HG02852 (cell line): ENCODE measurements at regions not wholly inside any gene's neighbourhood (a gene's known extent, or its start where the extent isn't known, plus 50 kb on each side); places are given as distances from the start of the nearest gene placed in this dataset.
"Not testable (repeated sequence)": the region's sequence is repeated elsewhere in the genome, so short reads cannot be mapped to it uniquely, and the experiment has no call there.

Experiments used
- ATAC-seq: cut with Tn5 transposase; IDR thresholded peaks from one replicate; pipeline ENCODE4 v1.9.1; 2021; ENCODE audit warnings: mild to moderate bottlenecking, moderate library complexity; ENCODE audit not compliant: unreplicated experiment

- ATAC-seq = no peak
These were observed 2425.1 kb upstream of the PCDH20 start for GRCh38 chr13:63840551-63841421.

DNA sequence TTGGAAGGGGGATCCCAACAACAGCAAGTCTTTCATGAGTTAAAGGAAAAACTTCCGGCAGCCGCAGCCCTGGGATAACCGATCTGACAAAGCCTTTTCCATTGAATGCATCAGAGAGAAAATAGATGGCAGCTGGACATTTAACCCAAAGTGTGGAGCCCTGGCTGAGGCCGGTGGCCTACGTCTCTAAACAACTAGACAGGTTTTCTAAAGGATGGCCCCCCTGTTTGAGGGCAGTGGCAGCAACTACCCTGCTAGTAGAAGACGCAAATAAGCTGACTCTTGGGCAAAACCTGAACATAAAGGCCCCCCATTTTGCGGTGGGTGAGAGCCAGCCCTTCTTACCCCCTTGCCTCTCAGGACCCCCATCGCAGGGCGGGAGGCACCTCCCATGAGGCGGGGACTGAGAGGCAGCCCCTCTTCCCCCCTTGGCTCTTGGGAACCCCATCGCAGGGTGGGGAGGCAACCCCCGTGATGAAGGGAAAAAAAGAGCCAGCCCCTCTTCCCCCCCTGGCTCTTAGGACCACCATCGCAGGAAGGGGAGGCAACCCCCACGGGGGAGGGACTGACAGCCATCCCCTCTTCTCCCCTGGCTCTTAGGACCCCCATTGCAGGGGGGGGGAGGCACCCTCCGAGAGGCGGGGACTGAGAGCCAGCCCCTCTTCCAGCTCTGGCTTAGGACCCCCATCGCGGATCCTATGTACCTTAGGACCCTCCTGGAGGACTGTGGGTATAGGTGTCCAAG, 2422.9 kb upstream of the PCDH20 start:
- ATAC-seq = no peak

DNA sequence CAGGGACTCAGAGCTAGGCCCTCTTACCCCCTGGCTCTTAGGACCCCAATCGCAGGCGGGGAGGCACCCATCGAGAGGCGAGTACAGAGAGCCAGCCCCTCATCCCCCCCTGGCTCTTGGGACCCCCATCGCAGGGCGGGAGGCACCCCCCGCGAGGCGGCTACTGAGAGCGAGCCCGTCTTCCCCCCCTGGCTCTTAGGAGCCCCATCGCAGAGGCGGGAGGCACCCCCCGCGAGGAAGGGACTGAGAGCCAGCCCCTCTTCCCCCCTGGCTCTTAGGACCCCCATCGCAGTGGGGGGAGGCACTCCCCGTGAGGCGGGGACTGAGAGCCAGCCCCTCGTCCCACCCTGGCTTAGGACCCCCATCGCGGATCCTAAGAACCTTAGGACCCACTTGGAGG, 2422.1 kb upstream of the PCDH20 start:
- ATAC-seq = not testable (repeated sequence)

DNA sequence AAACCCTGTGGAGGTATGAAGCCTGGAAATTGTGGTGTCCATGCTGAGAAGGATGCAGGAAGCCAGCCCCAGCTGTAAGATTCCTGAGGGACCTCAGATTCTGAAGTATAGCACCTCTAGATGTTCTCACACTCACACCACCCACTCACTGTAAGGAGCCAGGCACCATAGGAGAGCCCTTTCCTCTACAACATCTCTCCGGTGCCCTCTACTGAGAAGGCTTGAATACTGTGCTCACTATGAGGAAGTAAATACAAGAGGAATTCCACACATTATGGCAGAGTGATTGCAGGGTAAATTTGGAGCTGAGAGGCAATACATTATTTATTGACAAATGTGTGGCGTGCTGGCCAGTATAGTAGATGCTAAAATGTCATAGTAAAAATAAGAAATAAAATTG, 2414.0 kb upstream of the PCDH20 start:
- ATAC-seq = not testable (repeated sequence)

DNA sequence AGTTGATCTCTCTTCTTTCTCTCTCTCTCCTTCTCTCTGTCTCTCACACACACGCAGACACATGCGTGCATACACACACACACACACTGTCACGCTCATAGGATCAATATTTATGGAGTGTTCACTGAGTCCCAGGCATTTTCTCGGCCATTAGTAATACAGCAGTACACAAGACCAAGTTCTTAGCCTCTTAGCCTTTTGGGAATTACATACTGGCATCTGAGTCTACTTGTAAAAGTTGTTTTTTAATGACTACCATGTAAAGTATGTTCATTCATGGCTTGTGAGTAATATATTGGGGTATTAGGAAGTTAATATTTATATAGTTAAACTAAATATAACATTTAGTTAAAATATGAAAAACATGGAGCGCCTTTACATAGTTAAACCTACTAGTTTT, 2406.1 kb upstream of the PCDH20 start:
- not testable (repeated sequence) for ATAC-seq

DNA sequence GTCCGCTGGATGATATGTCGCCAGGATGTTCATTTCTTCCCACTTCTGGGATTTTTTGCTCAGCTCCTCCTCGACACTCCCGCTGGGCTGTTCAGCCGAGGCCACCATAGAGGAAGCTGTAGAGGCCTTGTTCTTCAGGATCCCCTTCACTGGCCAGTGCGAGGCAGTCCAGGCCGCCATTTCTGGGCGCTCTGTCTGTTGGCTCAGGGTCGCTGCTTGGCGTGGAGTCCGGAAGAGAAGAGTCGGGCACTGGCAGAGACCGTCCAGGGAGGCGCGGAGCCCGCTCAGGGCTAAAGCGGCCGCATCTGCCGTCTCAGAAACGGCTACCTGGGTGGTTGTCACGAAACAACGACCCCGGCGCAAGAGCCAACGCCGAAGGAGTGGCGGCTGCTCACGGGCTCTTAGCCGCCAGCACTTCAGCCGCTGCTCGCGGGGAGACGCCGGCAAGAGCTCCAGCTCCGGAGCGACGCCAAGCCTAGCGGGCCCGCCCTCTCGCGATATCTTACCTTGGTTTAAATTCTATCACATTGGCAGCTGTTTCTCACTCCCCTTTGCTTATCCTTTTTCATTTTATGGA, 2395.9 kb upstream of the PCDH20 start:
- not testable (repeated sequence) for ATAC-seq

- ATAC-seq = not testable (repeated sequence)
These were observed 2375.5 kb upstream of the PCDH20 start for GRCh38 chr13:63791134-63791533.

GRCh38 chr13:63774133-63774532, 2358.5 kb upstream of the PCDH20 start:
- ATAC-seq = no peak

DNA sequence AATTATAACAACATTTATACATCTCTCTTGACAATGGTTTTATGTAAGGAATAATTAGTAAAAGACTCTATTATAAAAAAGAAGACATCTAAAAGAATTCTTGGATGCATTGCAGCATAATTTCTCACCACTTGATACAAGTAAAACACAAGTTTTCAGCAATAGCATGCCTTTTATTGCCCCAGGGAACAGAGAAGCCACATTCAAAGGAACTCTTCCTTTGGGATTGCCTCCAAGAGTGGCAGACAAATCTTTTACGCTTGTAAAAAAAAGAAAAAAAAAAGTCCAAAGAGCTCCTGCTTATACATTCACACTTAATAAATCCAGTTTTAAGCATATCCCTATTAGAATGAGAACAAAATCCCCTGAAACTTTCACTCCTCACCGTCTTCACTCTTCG, 2357.8 kb upstream of the PCDH20 start:
- ATAC-seq = no peak

- ATAC-seq = not testable (repeated sequence)
These were observed 2342.0 kb upstream of the PCDH20 start for GRCh38 chr13:63757683-63758082.

GRCh38 chr13:63749857-63750256, 2334.2 kb upstream of the PCDH20 start:
- ATAC-seq = not testable (repeated sequence)

DNA sequence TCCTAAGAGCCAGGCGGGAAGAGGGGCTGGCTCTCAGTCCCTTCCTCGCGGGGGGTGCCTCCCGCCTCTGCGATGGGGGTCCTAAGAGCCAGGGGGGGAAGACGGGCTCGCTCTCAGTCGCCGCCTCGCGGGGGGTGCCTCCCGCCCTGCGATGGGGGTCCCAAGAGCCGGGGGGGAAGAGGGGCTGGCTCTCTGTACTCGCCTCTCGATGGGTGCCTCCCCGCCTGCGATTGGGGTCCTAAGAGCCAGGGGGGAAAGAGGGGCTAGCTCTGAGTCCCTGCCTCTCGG, 2326.1 kb upstream of the PCDH20 start:
- not testable (repeated sequence) for ATAC-seq

GRCh38 chr13:63741029-63741813, 2325.6 kb upstream of the PCDH20 start:
- no peak for ATAC-seq

GRCh38 chr13:63739112-63739735, 2323.6 kb upstream of the PCDH20 start:
- ATAC-seq = not testable (repeated sequence)

- ATAC-seq = no peak
These were observed 2321.8 kb upstream of the PCDH20 start for GRCh38 chr13:63737418-63737817.

DNA sequence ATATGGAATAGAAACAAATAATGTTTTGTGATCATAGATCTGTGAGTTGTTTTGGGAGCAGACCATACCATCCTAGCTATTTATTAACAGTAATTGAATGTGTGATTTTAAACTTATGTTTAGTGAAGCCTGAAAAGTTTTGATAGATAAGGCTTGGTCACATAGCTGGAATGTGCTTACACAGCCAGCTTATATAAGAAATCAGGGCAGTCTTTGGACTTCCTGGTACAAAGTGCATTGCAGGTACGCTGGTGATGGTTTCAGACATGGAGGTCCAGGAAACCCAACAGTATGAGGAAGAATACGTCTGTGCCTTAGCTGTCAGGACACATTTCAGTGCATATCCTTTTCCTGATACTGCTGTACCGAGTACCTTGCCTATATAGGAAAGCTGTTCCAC, 2316.2 kb upstream of the PCDH20 start:
- ATAC-seq = no peak

DNA sequence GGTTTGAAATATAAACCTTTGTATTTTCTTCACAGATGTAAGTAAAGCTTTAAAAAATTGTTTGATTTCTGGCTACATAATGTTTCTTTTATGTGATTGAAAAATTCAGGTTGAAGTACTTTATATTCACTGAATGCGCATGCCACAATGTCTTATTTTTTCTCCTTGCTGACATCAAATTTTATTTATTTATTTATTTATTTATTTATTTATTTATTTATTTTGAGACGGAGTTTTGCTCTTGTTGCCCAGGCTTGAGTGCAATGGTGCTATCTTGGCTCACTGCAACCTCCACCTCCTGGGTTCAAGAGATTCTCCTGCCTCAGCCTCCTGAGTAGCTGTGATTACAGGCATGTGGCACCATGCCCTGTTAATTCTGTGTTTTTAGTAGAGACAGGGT, 2296.5 kb upstream of the PCDH20 start:
- ATAC-seq = not testable (repeated sequence)

DNA sequence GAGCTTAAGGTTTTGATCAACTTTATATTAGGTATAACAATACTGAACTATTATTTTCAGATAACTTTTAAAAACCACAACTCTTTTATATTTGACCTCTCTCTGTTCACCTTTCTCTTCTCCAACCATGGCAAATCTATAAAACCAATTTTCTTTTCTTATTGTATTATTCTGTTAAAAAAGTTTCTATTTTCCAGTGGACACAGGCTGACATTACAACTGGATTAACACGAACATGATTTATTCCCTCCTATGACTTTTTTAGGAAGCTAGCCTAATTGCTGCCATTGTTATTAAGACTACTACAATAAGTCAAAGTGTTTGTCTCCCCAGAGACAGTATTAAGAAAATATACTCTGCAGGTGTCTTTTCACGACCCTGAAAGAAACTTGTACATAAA, 2291.1 kb upstream of the PCDH20 start:
- ATAC-seq = no peak

DNA sequence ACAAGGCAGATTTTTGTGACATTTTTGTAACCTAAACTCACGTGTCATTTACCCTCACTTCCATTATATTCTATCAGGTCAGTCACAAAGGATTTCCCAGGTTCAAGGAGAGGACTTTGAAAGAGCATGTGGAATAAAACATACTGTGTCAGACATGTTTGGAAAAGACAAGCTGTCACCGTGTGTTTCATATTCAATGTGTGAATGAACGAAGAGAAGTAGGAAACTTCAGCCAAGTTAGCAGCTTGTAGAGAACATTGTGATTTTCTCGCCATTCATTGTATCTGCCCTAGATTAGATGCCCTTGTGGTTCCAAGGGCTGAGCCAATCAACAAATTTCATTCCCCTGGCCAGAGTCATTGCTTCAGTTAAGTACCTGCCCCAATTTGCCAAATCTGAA, 2288.9 kb upstream of the PCDH20 start:
- ATAC-seq = no peak

DNA sequence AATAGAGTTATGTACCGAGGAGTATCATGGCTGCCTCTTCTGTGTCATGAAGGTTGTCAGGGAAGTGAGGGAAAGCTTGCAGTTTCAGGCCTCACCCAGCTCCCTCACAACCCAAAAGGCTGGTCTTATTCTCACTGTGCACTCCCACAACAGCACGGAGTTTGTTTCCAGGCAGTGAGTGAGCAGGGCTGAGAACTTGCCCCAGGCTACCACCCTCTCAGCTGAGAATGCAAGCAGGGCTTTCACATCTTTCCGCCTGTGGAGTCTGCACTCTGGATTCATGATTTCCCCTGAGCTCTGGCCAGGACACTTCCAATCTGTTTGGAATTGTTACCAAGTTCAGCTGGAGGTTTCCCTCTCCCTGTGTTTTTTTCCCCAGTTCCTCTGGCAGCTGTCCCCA, 2284.7 kb upstream of the PCDH20 start:
- ATAC-seq = no peak

DNA sequence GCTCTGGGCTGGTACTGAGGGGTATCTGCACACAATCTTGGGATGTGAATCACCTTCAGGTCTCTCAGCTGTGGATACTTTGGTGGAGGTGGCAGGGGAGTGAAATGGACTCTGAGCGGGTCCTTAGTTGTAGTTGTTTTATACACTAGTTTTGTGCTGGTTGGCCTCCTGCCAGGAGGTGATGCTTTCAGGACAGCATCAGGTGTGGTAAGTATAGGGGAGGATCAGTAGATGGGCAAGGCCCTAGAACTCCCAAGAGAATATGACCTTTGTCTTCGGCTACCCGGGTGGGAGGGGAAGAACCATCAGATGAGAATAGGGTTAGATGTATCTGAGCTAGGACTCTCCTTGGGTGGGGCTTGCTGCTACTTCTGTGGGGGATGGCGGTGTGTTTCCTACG, 2284.3 kb upstream of the PCDH20 start:
- no peak for ATAC-seq
